HEK293 (cell line): ENCODE measurements at regions not wholly inside any gene's neighbourhood (a gene's known extent, or its start where the extent isn't known, plus 50 kb on each side); places are given as distances from the start of the nearest gene placed in this dataset.

Source experiments
- CTCF ChIA-PET: fragments of 350-600 bp; formaldehyde crosslinking; extraction: SDS; loops from one replicate; lab custom pipeline; 2021; ENCODE audit warnings: antibody characterized with exemption; lab: Yijun Ruan, JAX
- POLR2A ChIA-PET: fragments of 300-600 bp; formaldehyde crosslinking; extraction: SDS; loops from one replicate; lab custom pipeline; 2020; ENCODE audit warnings: antibody characterized with exemption, inconsistent platforms; lab: Yijun Ruan, JAX
- H3K27ac ChIP-seq: fragments of 200-500 bp; sonication (Bioruptor generic); 2 replicates; pipeline ENCODE4 v1.5.1; 2014; ENCODE audit warnings: low read depth, low read length, control low read depth, inconsistent platforms; ENCODE audit errors: extremely low read depth
- H3K36me3 ChIP-seq, 2 experiments: fragments of 200-500 bp in 1 of 2; sonication (Bioruptor generic) in 1 of 2; 1 replicate in 1 of 2; 2 replicates in 1 of 2; pipeline ENCODE4 v1.5.1; 2014 to 2017; ENCODE audit warnings: inconsistent platforms in 2 of 2, low read length in 2 of 2; ENCODE audit not compliant: control insufficient read depth in 2 of 2, insufficient read depth in 1 of 2
- H3K4me1 ChIP-seq: fragments of 200-500 bp; sonication (Bioruptor generic); 2 replicates; pipeline ENCODE4 v1.5.1; 2014; ENCODE audit warnings: mild to moderate bottlenecking, low read length, inconsistent platforms; ENCODE audit not compliant: control insufficient read depth, insufficient read depth
- H3K4me3 ChIP-seq: 2 replicates; pipeline ENCODE4 v1.5.1; 2011; ENCODE audit warnings: low read depth, mild to moderate bottlenecking, control low read depth, low read length, moderate library complexity
- H3K9me3 ChIP-seq: fragments of 200-500 bp; sonication (Bioruptor generic); 2 replicates; pipeline ENCODE4 v1.5.1; 2014; ENCODE audit warnings: low read depth, low read length, inconsistent platforms; ENCODE audit not compliant: control insufficient read depth, insufficient read depth
- GFI1B ChIP-seq: fragments of 450-650 bp; formaldehyde crosslinking; IDR thresholded peaks from 2 replicates; pipeline ENCODE4 v1.5.1; 2016; ENCODE audit warnings: missing biosample characterization, missing genetic modification characterization
- GLI2 ChIP-seq: fragments of 450-650 bp; formaldehyde crosslinking; IDR thresholded peaks from 2 replicates; pipeline ENCODE4; 2017; ENCODE audit warnings: missing biosample characterization, missing genetic modification characterization, low read depth, borderline replicate concordance
- GLIS1 ChIP-seq: fragments of 450-650 bp; formaldehyde crosslinking; IDR thresholded peaks from 2 replicates; pipeline ENCODE4 v1.5.1; 2016; ENCODE audit warnings: missing biosample characterization, missing genetic modification characterization
- INSM2 ChIP-seq: fragments of 450-650 bp; formaldehyde crosslinking; IDR thresholded peaks from 2 replicates; pipeline ENCODE4 v1.5.1; 2016; ENCODE audit warnings: missing biosample characterization, missing genetic modification characterization
- KLF10 ChIP-seq: fragments of 450-650 bp; IDR thresholded peaks from 2 replicates; pipeline ENCODE4 v1.5.1; 2018; ENCODE audit warnings: missing biosample characterization, mild to moderate bottlenecking, missing genetic modification characterization
- MEIS1 ChIP-seq: sonication (generic); formaldehyde crosslinking; IDR thresholded peaks from 2 replicates; pipeline ENCODE4 v1.8.1; 2022; ENCODE audit warnings: missing genetic modification reagents, mild to moderate bottlenecking, borderline replicate concordance
- YY2 ChIP-seq: fragments of 450-650 bp; formaldehyde crosslinking; IDR thresholded peaks from 2 replicates; pipeline ENCODE4 v1.5.1; 2016; ENCODE audit warnings: missing biosample characterization, missing genetic modification characterization
- ZFP3 ChIP-seq: fragments of 450-650 bp; formaldehyde crosslinking; IDR thresholded peaks from 2 replicates; pipeline ENCODE4 v1.5.1; 2016; ENCODE audit warnings: low read depth, missing biosample characterization, missing genetic modification characterization
- ZFP37 ChIP-seq: fragments of 450-650 bp; formaldehyde crosslinking; IDR thresholded peaks from 2 replicates; pipeline ENCODE4 v1.5.1; 2016; ENCODE audit warnings: missing biosample characterization, missing genetic modification characterization
- ZNF138 ChIP-seq: fragments of 450-650 bp; formaldehyde crosslinking; IDR thresholded peaks from 2 replicates; pipeline ENCODE4 v1.5.1; 2016; ENCODE audit warnings: missing biosample characterization, missing genetic modification characterization, borderline replicate concordance
- ZNF169 ChIP-seq: fragments of 450-650 bp; formaldehyde crosslinking; IDR thresholded peaks from 2 replicates; pipeline ENCODE4 v1.5.1; 2016; ENCODE audit warnings: missing biosample characterization, missing genetic modification characterization
- ZNF19 ChIP-seq: fragments of 450-650 bp; formaldehyde crosslinking; IDR thresholded peaks from 2 replicates; pipeline ENCODE4; 2016; ENCODE audit warnings: missing biosample characterization, missing genetic modification characterization, low read depth
- ZNF280C ChIP-seq: fragments of 450-650 bp; formaldehyde crosslinking; IDR thresholded peaks from 2 replicates; pipeline ENCODE4 v1.5.1; 2016; ENCODE audit warnings: missing biosample characterization, missing genetic modification characterization
- ZNF302 ChIP-seq: fragments of 450-650 bp; formaldehyde crosslinking; IDR thresholded peaks from 2 replicates; pipeline ENCODE4 v1.5.1; 2016; ENCODE audit warnings: missing biosample characterization, missing genetic modification characterization, low read depth
- ZNF335 ChIP-seq: fragments of 450-650 bp; formaldehyde crosslinking; conservative IDR thresholded peaks from 2 replicates; pipeline ENCODE4 v1.5.1; 2016; ENCODE audit warnings: missing biosample characterization, missing genetic modification characterization
- ZNF366 ChIP-seq: fragments of 450-650 bp; formaldehyde crosslinking; conservative IDR thresholded peaks from 2 replicates; pipeline ENCODE4 v1.5.1; 2016; ENCODE audit warnings: missing biosample characterization, missing genetic modification characterization
- ZNF426 ChIP-seq: fragments of 450-650 bp; formaldehyde crosslinking; IDR thresholded peaks from 2 replicates; pipeline ENCODE4 v1.5.1; 2017; ENCODE audit warnings: missing biosample characterization, missing genetic modification characterization, mild to moderate bottlenecking, inconsistent platforms, moderate library complexity
- ZNF513 ChIP-seq: fragments of 450-650 bp; IDR thresholded peaks from 2 replicates; pipeline ENCODE4 v1.5.1; 2018; ENCODE audit warnings: missing biosample characterization, missing genetic modification characterization
- ZNF544 ChIP-seq: fragments of 450-650 bp; formaldehyde crosslinking; IDR thresholded peaks from 2 replicates; pipeline ENCODE4 v1.5.0; 2017; ENCODE audit warnings: missing biosample characterization, missing genetic modification characterization
- ZXDB ChIP-seq: fragments of 450-650 bp; formaldehyde crosslinking; IDR thresholded peaks from 2 replicates; pipeline ENCODE4 v1.5.1; 2016; ENCODE audit warnings: missing biosample characterization, missing genetic modification characterization
- TF ChIP-seq, protein P1 (sequence below): fragments of 450-650 bp; formaldehyde crosslinking; IDR thresholded peaks from 2 replicates; pipeline ENCODE4 v1.5.1; 2016; ENCODE audit warnings: missing biosample characterization, missing genetic modification characterization
- TF ChIP-seq, protein P2 (sequence below): fragments of 450-650 bp; formaldehyde crosslinking; IDR thresholded peaks from 2 replicates; pipeline ENCODE4 v1.5.1; 2016; ENCODE audit warnings: missing biosample characterization, missing genetic modification characterization
- TF ChIP-seq, protein P3 (sequence below): fragments of 450-650 bp; formaldehyde crosslinking; IDR thresholded peaks from 2 replicates; pipeline ENCODE4 v1.5.1; 2016; ENCODE audit warnings: missing biosample characterization, missing genetic modification characterization, low read depth

DNA sequence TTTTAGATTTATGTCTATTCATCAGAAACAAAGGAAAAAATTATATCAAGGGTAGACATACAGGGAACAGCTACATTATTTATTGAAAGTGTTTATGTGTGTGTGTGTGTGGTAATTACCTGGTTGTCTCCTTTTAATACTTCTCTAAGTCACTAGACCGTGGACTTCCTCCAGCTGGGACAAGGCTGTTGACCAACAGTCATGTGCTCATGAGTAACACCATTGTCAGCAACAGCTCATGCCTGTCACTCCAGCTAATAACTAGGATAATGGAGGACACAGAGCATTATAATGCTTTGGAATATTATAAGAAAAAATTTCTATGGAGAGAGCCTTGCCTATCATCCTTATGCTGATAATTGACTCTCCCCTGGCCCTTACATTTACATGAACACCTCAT, 125.3 kb upstream of the SALL1 start:
- H3K4me3 ChIP-seq, result no peak overlapping the region
- no peaks in the 10 kb centered on the region for H3K9me3 ChIP-seq
- TF ChIP-seq INSM2 (tag by site-specific recombination) (no peak), GLI2 (tag by site-specific recombination) (no peak), ZNF335 (tag by site-specific recombination) (no peak), GLIS1 (no peak)
- TF ChIP-seq, protein P1, sequence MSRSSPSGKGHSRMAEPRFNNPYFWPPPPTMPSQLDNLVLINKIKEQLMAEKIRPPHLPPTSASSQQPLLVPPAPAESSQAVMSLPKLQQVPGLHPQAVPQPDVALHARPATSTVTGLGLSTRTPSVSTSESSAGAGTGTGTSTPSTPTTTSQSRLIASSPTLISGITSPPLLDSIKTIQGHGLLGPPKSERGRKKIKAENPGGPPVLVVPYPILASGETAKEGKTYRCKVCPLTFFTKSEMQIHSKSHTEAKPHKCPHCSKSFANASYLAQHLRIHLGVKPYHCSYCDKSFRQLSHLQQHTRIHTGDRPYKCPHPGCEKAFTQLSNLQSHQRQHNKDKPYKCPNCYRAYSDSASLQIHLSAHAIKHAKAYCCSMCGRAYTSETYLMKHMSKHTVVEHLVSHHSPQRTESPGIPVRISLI (tag by site-specific recombination), result no peak
- CTCF ChIA-PET, result no interaction called here
- no peaks in the 10 kb centered on the region for H3K4me1 ChIP-seq
- POLR2A ChIA-PET, result no interaction called here
- no peaks in the 10 kb centered on the region for H3K36me3 ChIP-seq
- no peak overlapping the region for H3K27ac ChIP-seq

GRCh38 chr16:51272420-51272819, 121.3 kb upstream of the SALL1 start:
- POLR2A ChIA-PET, result no interaction called here

DNA sequence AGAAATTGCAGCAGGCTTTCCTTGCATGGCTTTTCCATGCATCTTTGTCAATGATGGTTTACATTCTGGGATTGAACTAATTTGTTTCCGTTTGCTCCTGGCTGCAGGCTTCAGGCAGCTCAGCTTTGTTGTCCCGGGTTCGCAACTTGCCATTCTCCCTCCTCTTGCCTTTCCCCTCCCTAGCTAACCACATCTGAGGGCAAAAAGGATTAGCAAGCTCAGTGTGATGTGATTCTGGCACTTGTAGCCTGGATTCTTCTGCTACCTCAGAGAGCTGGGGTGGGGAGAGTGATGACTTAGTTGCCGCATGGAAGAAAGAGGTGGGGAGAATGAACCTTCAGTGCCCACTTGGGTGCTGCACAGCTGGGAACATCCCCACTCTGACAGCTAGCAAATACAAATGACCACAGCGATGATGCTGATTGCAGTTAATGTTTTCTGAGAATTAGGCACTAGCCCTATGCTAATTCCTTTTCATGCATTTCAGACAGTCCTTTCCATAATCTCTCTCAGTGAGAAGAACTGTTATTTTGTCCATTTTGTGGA, 120.2 kb upstream of the SALL1 start:
- no peaks in the 10 kb centered on the region for H3K9me3 ChIP-seq
- H3K4me3 ChIP-seq, result no peak overlapping the region
- POLR2A ChIA-PET, result no interaction called here
- H3K4me1 ChIP-seq, result no peaks in the 10 kb centered on the region
- H3K36me3 ChIP-seq, result no peaks in the 10 kb centered on the region
- CTCF ChIA-PET, result no interaction called here
- no peak overlapping the region for H3K27ac ChIP-seq
- no peak for TF ChIP-seq ZNF19
- no peak for TF ChIP-seq ZNF138 (tag by site-specific recombination)
- no peak for TF ChIP-seq ZFP3 (tag by site-specific recombination)
- no peak for TF ChIP-seq ZNF280C (tag by site-specific recombination)
- TF ChIP-seq ZFP37 (tag by site-specific recombination), result no peak
- no peak for TF ChIP-seq ZNF302
- TF ChIP-seq MEIS1 (CRISPR knock-in tag), result no peak

More at GRCh38 chr16:51272420-51272819, 121.3 kb upstream of the SALL1 start:
- Histone ChIP-seq H3K36me3 (no peaks in the 10 kb centered on the region), H3K4me1 (no peaks in the 10 kb centered on the region), H3K9me3 (no peaks in the 10 kb centered on the region), H3K27ac (no peak overlapping the region), H3K4me3 (no peak overlapping the region)
- TF ChIP-seq, protein P2, sequence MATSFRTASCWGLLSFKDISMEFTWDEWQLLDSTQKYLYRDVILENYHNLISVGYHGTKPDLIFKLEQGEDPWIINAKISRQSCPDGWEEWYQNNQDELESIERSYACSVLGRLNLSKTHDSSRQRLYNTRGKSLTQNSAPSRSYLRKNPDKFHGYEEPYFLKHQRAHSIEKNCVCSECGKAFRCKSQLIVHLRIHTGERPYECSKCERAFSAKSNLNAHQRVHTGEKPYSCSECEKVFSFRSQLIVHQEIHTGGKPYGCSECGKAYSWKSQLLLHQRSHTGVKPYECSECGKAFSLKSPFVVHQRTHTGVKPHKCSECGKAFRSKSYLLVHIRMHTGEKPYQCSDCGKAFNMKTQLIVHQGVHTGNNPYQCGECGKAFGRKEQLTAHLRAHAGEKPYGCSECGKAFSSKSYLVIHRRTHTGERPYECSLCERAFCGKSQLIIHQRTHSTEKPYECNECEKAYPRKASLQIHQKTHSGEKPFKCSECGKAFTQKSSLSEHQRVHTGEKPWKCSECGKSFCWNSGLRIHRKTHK (tag by site-specific recombination), result no peak
- TF ChIP-seq, protein P3, sequence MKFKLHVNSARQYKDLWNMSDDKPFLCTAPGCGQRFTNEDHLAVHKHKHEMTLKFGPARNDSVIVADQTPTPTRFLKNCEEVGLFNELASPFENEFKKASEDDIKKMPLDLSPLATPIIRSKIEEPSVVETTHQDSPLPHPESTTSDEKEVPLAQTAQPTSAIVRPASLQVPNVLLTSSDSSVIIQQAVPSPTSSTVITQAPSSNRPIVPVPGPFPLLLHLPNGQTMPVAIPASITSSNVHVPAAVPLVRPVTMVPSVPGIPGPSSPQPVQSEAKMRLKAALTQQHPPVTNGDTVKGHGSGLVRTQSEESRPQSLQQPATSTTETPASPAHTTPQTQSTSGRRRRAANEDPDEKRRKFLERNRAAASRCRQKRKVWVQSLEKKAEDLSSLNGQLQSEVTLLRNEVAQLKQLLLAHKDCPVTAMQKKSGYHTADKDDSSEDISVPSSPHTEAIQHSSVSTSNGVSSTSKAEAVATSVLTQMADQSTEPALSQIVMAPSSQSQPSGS (tag by site-specific recombination), result no peak
- no peak for TF ChIP-seq KLF10 (tag by site-specific recombination)
- no peak for TF ChIP-seq ZNF169
- no peak for TF ChIP-seq ZNF544 (tag by site-specific recombination)
- TF ChIP-seq ZNF366, result no peak
- no peak for TF ChIP-seq YY2 (tag by site-specific recombination)
- TF ChIP-seq GFI1B (tag by site-specific recombination), result no peak
- TF ChIP-seq ZXDB (tag by site-specific recombination), result no peak
- TF ChIP-seq ZNF426 (tag by site-specific recombination), result no peak
- TF ChIP-seq ZNF513 (tag by site-specific recombination), result no peak
- CTCF ChIA-PET, result no interaction called here
